Central memory CD8-positive, alpha-beta T cell (primary cell): ENCODE measurements at regions not wholly inside any gene's neighbourhood (a gene's known extent, or its start where the extent isn't known, plus 50 kb on each side); places are given as distances from the start of the nearest gene placed in this dataset.

Source experiments
- ATAC-seq: fragments of 150-1000 bp; cut with Tn5 transposase; replicated peaks from 2 replicates; pipeline ENCODE4 v1.10.0; 2022; ENCODE audit warnings: mild to moderate bottlenecking, moderate FRiP score, moderate number of reproducible peaks; ENCODE audit not compliant: poor library complexity, severe bottlenecking; ENCODE audit errors: extremely low read depth
- DNase-seq, 2 donors: peaks; one replicate each; pipeline ENCODE4 v3.0.0; 2021; ENCODE audit warnings: low spot score in 2 of 2
- H3K27ac Mint-ChIP-seq: one replicate; pipeline ENCODE4 v1.8.0; 2022; ENCODE audit warnings: low read depth, mild to moderate bottlenecking, moderate library complexity, mixed read lengths
- H3K27me3 Mint-ChIP-seq: one replicate; pipeline ENCODE4 v1.8.0; 2022; ENCODE audit warnings: mixed read lengths
- H3K36me3 Mint-ChIP-seq: one replicate; pipeline ENCODE4 v1.8.0; 2022; ENCODE audit warnings: mild to moderate bottlenecking, moderate library complexity, mixed read lengths; ENCODE audit not compliant: insufficient read depth
- H3K4me1 Mint-ChIP-seq: one replicate; pipeline ENCODE4 v1.8.0; 2022; ENCODE audit warnings: mixed read lengths
- H3K4me3 Mint-ChIP-seq: one replicate; pipeline ENCODE4 v1.8.0; 2022; ENCODE audit warnings: mild to moderate bottlenecking, moderate library complexity, mixed read lengths
- H3K9me3 Mint-ChIP-seq: one replicate; pipeline ENCODE4 v1.8.0; 2022; ENCODE audit warnings: mixed read lengths

DNA sequence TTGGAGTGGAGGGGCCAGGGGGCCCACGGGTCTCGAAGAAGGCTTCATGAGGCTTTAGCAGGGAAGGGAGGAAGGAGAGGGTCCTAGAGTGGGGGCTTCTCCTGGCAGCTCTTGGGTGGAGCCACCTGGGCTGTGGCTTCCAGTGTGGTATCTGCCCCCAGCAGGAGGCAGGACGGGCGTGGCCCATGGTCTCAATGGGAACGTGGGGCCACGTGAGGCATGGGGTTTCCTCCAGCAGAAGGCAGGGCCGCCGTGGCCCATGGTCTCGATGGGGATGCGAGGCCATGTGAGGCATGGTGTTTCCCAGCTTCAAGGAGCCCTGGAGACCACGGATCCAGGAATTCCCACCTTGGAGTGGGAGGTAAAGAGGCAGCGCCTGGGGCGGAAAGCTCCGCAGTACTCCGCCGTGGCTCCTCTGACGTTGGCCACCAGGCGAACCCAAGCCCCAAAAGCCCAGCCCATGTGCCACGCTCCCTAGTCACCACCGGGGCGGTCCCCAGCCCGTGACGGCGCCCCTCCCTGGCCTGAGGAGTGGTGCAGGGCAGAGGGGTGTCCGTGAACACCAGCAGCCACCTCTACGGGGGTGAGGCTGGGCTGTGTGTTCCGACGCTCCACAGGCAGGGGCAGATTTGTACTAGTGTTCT lies 62.0 kb upstream of the GATA5 start:
- DNase-seq, result no peak
- ATAC-seq, result no peak
- no peaks in the 10 kb centered on the region for H3K4me1 Mint-ChIP-seq

DNA sequence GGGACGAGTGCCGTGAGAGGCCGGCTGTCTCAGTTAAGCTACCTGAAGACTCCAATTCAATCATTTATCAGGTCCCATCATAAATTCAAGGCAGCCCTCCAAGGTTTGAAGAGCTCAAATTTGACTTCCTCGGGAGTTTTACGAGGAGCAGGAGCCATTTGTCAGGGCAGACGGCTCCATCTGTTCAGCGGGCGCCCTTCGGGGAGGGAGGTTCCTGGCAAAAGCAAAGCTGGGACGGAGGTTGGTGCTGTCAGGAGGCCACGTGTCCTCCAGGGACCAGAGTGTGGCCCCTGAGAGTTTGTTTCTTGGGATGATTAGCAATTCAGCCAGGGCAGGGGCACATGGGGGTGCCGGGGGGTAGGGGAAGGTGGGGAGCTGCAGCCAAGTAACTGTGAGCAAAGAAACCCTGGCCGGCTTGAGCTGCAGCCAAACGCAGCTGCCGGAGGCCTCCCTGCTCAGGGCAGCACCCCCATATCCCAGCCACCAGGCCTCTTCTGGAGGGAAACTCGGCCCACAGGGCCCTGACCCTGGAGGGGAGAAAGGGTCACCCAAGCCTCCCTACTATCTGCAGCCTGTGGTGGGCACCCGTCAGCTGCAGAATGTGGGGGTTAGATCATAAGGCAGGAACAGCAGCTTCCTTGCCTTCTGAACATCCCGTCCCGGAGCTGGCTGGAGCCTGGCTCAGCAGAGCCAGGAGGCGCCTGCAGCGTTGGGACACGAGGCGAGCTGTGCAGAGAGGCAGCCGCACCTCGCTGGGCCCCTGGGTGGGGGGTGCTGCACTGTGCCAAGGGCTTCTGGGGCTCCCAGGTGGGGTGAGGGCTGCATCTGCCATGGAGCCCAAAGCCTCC lies 63.6 kb upstream of the GATA5 start:
- no peak overlapping the region for H3K27ac Mint-ChIP-seq
- no peaks in the 10 kb centered on the region for H3K27me3 Mint-ChIP-seq
- ATAC-seq, result no peak
- DNase-seq, result no peak
- peaks cover 2% of the 10 kb centered on the region for H3K36me3 Mint-ChIP-seq
- H3K9me3 Mint-ChIP-seq, result no peaks in the 10 kb centered on the region
- H3K4me1 Mint-ChIP-seq, result no peaks in the 10 kb centered on the region
- no peak overlapping the region for H3K4me3 Mint-ChIP-seq

More for the DNA sequence above, 62.0 kb upstream of the GATA5 start:
- no peaks in the 10 kb centered on the region for H3K27me3 Mint-ChIP-seq
- H3K27ac Mint-ChIP-seq, result no peak overlapping the region
- no peak overlapping the region for H3K4me3 Mint-ChIP-seq
- no peaks in the 10 kb centered on the region for H3K9me3 Mint-ChIP-seq
- no peaks in the 10 kb centered on the region for H3K36me3 Mint-ChIP-seq

DNA sequence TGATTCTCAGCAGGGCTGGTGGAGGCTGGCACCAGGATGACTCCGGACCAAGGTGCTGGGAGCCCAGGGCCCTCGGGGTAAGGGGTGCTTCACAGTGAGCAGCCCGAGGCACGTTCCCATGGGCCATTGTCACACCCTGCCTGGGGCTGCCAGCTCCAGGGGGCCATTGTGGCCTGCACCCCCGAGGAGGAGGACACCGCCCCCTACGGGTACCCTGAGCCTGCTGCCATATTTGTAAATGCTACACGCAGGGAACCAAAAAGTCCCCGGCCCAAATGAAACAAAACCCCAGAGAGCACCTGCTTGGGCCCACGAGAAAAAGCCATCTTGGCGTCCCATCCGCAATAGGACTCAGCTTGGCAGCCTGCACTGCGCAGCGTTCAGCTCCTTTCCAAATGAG lies 64.7 kb upstream of the GATA5 start:
- no peak for ATAC-seq
- no peak for DNase-seq
- H3K36me3 Mint-ChIP-seq, result peaks cover 2% of the 10 kb centered on the region
- no peaks in the 10 kb centered on the region for H3K9me3 Mint-ChIP-seq
- H3K27ac Mint-ChIP-seq, result no peak overlapping the region
- no peaks in the 10 kb centered on the region for H3K4me1 Mint-ChIP-seq
- H3K4me3 Mint-ChIP-seq, result no peak overlapping the region
- H3K27me3 Mint-ChIP-seq, result no peaks in the 10 kb centered on the region

DNA sequence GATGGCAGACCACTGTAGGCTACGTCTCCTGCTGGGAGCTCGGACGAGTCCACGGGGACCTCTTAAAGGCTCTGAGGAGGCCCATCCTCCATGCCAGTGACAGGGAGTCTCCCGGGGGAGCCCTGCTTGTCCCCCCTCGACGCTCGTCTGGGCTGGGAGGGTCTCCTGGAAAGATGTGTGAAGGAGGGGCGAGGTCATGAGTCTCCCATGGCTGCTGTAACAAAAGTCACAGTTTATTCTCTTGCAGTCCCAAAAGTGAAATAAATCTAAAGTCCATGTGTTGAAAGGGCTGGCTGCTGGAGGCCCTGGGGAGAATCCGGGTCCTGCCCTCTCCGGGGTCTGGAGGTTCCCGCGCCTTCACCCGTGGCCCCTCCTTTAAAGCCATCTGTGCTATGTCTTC lies 67.1 kb upstream of the GATA5 start:
- DNase-seq, result no peak
- no peak overlapping the region for H3K4me3 Mint-ChIP-seq
- no peaks in the 10 kb centered on the region for H3K4me1 Mint-ChIP-seq
- H3K27me3 Mint-ChIP-seq, result no peaks in the 10 kb centered on the region
- ATAC-seq, result no peak
- peaks cover 7% of the 10 kb centered on the region for H3K36me3 Mint-ChIP-seq
- no peaks in the 10 kb centered on the region for H3K9me3 Mint-ChIP-seq
- no peak overlapping the region for H3K27ac Mint-ChIP-seq

DNA sequence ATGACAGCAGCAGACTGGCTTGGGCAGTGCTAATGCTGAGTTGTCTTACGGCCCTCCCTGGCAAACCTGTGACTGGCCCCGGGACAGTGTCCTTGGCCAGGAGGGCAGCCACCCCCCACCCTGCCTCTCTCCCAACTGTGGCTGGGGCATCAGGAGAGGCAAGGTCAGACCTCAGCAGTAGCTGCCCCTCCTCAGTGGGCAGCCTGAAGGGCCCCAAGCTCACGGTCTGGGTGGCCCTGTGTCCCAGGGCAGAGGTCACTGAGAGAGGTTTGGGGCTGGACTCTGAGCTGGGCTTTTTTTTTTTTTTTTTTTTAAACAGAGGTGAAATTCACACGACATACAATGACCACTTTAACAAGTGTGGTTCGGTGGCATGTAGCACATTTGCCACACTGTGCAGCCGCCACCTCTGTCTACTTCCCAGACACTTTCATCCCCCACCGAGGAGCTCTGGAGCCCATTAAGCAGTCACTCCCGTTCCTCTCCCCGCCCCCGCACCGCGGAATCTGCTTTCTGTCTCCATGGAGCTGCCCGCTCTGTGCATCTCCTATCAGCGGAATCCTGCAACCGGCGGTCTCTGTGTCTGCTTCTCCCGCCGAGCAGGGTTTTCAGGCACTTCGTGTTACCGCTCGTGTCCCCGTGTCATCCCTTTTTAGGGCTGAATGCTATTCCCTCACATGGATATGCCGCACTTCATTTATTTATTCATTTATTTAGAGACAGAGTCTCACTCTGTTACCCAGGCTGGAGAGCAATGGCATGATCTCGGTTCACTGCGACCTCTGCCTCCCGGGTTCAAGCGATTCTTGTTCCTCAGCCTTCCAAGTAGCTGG lies 67.9 kb upstream of the GATA5 start:
- Mint-ChIP-seq H3K4me1 (no peaks in the 10 kb centered on the region), H3K36me3 (peaks cover 7% of the 10 kb centered on the region), H3K9me3 (no peaks in the 10 kb centered on the region), H3K27ac (no peak overlapping the region), H3K27me3 (peaks cover 6% of the 10 kb centered on the region), H3K4me3 (no peak overlapping the region)
- DNase-seq (no peak), ATAC-seq (no peak)

DNA sequence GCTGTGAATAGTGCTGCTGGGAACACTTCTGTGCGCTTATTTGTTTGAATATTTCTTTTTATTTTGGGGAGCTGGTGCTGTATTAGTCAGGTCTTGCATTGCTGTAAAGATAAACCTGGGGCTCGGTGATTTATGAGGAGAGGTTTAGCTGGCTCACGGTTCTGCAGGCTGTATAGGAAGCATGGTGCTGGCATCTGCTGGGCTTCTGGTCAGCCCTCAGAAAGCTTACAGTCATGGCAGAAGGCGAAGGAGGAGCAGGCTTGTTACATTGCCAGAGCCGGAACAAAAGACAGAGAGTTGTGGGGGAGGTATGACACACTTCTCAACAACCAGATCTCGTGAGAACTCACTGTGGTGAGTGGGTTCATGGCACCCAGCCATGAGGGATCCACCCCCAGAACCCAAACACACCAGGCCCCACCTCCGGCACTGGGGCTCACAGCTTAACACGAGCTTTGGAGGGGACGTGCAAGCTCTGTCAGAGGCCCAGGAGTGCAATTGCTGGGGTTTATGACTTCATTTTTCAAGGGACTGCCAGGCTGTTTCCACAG lies 68.8 kb upstream of the GATA5 start:
- Mint-ChIP-seq H3K27ac (no peak overlapping the region), H3K27me3 (peaks cover 15% of the 10 kb centered on the region), H3K36me3 (peaks cover 8% of the 10 kb centered on the region), H3K9me3 (no peaks in the 10 kb centered on the region), H3K4me1 (no peaks in the 10 kb centered on the region), H3K4me3 (no peak overlapping the region)
- ATAC-seq (no peak), DNase-seq (no peak)

DNA sequence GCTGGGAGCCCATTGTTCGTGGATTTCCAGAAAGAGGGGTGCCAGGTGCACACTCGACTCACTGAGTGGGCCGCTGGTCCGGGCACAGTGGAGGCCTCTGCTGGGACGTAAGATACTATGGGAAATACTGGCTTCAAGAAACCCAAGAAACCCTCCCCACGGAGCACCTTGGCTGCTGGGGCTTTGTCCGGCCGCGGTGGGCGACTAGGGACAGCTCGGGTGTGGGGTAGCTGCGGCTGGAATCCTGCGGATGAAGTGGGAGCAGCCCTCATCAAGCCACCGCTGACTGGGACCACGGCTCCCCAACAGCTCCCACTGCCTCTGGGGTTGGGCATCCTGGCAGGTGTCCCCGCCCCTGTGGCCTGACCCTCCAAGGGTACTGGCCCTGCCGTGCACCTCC lies 69.5 kb upstream of the GATA5 start:
- Mint-ChIP-seq H3K4me3 (no peak overlapping the region), H3K36me3 (peaks cover 8% of the 10 kb centered on the region), H3K27me3 (peaks cover 17% of the 10 kb centered on the region), H3K4me1 (peaks cover under 1% of the 10 kb centered on the region), H3K27ac (no peak overlapping the region), H3K9me3 (no peaks in the 10 kb centered on the region)
- ATAC-seq, result no peak
- DNase-seq, result no peak

DNA sequence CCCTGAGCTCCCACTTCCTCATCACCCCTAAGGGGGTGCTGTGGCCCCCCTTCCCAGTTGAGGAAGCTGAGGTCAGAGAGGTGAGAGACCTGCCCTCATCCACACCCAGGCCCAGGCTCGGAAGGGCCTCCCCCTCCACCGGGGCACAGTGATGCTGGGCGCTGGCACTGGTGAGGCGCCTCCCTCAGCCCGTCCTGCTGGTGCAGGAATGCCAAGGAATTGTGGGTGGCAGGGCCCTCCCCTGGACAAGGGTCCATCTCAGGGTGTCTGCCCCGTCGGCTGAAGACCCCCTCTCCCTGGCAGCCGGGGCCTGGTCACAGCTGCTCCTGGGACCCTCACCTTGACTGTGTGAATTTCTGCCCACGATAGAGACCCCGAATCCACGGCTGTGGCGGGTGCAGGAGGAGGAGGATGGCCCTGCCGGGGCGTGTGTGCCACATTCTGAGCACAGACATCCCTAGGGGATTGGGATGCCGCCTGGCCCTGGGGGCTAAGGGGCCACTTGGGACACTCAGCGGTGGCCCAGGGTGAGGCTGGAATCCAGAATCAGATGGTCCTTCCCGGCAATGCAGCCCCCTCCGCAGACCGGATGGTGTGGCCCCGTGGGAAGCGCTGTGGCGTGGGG lies 70.2 kb upstream of the GATA5 start:
- Mint-ChIP-seq H3K27me3 (peaks cover 25% of the 10 kb centered on the region), H3K9me3 (no peaks in the 10 kb centered on the region), H3K27ac (no peak overlapping the region), H3K36me3 (peaks cover 13% of the 10 kb centered on the region), H3K4me3 (no peak overlapping the region), H3K4me1 (peaks cover 7% of the 10 kb centered on the region)
- DNase-seq (no peak), ATAC-seq (no peak)

DNA sequence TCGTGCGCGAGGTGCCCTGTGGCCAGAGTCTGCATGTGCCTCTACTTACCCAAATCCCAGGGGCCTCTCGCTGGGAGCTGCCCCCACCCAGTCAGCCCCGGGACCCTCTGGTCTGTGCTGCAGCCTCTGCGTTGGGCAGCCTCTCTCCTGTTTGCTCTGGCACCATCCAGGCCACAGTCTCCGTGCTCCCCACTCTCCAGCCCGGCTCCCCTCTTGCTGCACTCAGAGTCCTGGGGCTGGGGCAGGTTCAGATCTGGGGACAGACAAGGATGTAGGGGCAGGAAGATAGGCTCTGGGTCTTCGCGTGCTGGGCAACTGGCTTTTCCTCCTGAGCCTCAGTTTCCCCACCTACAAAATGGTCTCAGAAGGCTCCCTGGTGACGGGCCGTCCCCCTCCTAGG lies 70.8 kb upstream of the GATA5 start:
- H3K4me3 Mint-ChIP-seq, result no peak overlapping the region
- no peak overlapping the region for H3K27ac Mint-ChIP-seq
- H3K4me1 Mint-ChIP-seq, result peaks cover 7% of the 10 kb centered on the region
- H3K27me3 Mint-ChIP-seq, result peaks cover 25% of the 10 kb centered on the region
- H3K9me3 Mint-ChIP-seq, result no peaks in the 10 kb centered on the region
- DNase-seq, result no peak
- H3K36me3 Mint-ChIP-seq, result peaks cover 13% of the 10 kb centered on the region
- no peak for ATAC-seq

DNA sequence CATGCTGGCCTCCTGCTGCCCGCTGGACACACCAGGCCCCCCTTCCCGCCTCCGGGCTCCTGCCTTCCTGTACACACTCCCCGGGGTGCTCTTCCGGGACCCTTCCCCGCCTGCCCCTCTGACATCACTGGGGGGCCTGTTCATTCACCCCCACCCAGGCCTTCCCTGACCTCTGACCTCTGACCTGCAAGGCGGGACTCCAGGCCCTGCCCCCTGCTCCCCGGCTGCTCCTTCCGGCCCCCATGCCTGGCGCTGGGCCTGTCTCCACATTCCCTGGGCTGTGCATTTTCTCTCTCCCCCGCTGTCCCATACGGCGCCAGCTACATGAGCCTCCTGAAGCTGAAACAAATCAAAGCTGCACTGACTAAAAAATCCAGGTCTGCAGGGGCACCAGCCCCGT lies 71.6 kb upstream of the GATA5 start:
- ATAC-seq, result no peak
- Mint-ChIP-seq H3K27me3 (peaks cover 27% of the 10 kb centered on the region), H3K27ac (no peak overlapping the region), H3K4me3 (no peak overlapping the region), H3K36me3 (peaks cover 13% of the 10 kb centered on the region), H3K4me1 (peaks cover 7% of the 10 kb centered on the region), H3K9me3 (no peaks in the 10 kb centered on the region)
- no peak for DNase-seq

DNA sequence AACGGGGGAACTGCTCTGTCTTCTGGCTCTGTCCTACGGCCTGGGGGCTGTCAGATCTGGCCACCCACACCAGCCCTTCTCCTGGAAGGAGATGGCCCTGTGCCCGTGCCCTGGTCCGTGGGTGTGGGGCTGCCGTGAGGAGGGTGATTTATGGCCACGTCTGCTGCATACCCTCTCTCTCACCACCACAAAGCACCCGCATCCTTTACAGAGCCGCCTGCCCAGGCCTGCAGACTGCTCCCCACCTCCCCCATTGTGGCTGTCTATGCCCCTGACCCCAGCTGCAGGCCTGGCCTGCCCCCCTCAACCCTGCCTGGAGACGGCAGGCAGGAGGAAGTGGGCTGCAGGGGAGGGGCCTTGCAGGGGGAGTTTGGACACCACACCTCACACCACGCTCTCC lies 72.7 kb upstream of the GATA5 start:
- H3K36me3 Mint-ChIP-seq, result peaks cover 13% of the 10 kb centered on the region
- no peak overlapping the region for H3K27ac Mint-ChIP-seq
- ATAC-seq, result no peak
- H3K4me3 Mint-ChIP-seq, result no peak overlapping the region
- peaks cover 7% of the 10 kb centered on the region for H3K4me1 Mint-ChIP-seq
- H3K9me3 Mint-ChIP-seq, result no peaks in the 10 kb centered on the region
- peaks cover 38% of the 10 kb centered on the region for H3K27me3 Mint-ChIP-seq
- DNase-seq, result no peak

DNA sequence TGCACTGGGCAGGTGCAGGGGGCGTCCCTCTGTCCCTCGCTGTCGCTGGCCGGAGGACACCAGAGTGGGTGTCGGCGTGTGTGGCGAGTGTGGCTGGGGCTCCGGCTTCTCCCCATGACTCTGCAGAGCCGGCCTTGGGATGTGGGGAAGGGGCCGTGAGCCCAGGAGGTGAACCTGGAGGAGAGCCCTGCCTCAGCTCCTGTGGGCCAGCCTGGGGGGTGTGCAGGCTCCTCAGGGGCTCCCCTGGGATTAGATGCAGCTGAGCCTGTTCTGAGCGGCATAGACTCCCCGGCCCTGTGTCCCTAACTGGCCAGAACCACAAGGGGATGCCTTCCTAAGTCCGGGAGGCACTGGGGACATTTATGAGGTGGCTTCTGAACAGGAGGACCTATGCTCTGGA lies 73.2 kb upstream of the GATA5 start:
- Mint-ChIP-seq H3K4me3 (peak overlapping the region; percentile 13), H3K27ac (no peak overlapping the region), H3K27me3 (peaks cover 43% of the 10 kb centered on the region), H3K36me3 (peaks cover 11% of the 10 kb centered on the region), H3K4me1 (peaks cover 7% of the 10 kb centered on the region), H3K9me3 (no peaks in the 10 kb centered on the region)
- DNase-seq (no peak), ATAC-seq (no peak)
